Upper lobe of left lung (tissue), 4 donors: ENCODE measurements at regions not wholly inside any gene's neighbourhood (a gene's known extent, or its start where the extent isn't known, plus 50 kb on each side); places are given as distances from the start of the nearest gene placed in this dataset.

Source experiments
- CTCF ChIP-seq, 6 experiments: fragments of 450-650 bp in 4 of 6; fragments of 200-600 bp in 2 of 6; sonication (generic) in 2 of 6; IDR thresholded peaks; one replicate each; pipeline ENCODE4 v1.5.1; 2016 to 2019; ENCODE audit warnings: antibody characterized with exemption in 6 of 6
- EP300 ChIP-seq, 4 donors: sonication (generic); formaldehyde crosslinking; IDR thresholded peaks; one replicate each; pipeline ENCODE4 v1.5.1; 2017; ENCODE audit warnings: antibody characterized with exemption in 4 of 4, control low read depth in 2 of 4

DNA sequence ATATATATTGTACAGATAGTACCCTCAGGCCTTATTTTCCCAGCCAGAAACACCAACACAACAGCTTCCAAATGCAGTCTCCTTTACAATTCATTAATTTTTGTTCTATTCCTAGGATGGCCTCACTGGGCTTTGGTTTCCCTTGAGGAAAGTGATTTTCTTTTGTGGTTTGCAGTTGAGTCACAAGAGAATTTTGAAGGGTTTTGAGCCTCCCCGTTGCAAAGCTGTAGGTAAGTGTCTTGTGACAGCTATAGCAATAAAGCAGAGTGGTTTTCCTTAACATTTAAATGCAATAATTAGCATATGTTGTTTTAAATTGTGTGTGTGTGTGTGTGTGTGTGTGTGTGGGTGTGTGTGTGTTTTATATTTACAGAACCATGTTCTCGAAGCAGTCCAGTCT is 54.1 kb upstream of the WDR17 start:
- TF ChIP-seq CTCF (IDR thresholded peaks at IDR 0.05) (no peak), EP300 (IDR thresholded peaks at IDR 0.05) (no peak)
